ENCODE measurements at regions not wholly inside any gene's neighbourhood (a gene's known extent, or its start where the extent isn't known, plus 50 kb on each side); places are given as distances from the start of the nearest gene placed in this dataset.

GRCh38 chr2:21288299-21288698 lies 164.5 kb downstream of the TDRD15 start:
- H3K4me3 ChIP-seq (ENCODE audit: low read depth, low read length): no peak overlapping the region
- DNase-seq (ENCODE audit: low read depth): no peak
- TF ChIP-seq CTCF (IDR thresholded peaks at IDR 0.05; ENCODE audit: control insufficient read depth, extremely low read depth, insufficient read depth): no peak

GRCh38 chr2:21288739-21289520 lies 165.2 kb downstream of the TDRD15 start:
- TF ChIP-seq CTCF (IDR thresholded peaks at IDR 0.05; ENCODE audit: control insufficient read depth, extremely low read depth, insufficient read depth): no peak
- H3K4me3 ChIP-seq (ENCODE audit: low read depth, low read length): no peak overlapping the region
- no peak for DNase-seq (ENCODE audit: low read depth)

- H3K4me3 ChIP-seq (ENCODE audit: low read depth, low read length): no peak overlapping the region
- no peak for DNase-seq (ENCODE audit: low read depth)
- no peak for TF ChIP-seq CTCF (IDR thresholded peaks at IDR 0.05; ENCODE audit: control insufficient read depth, extremely low read depth, insufficient read depth)
These were observed 165.8 kb downstream of the TDRD15 start for GRCh38 chr2:21289551-21289950.

GRCh38 chr2:21289989-21290388 lies 166.2 kb downstream of the TDRD15 start:
- no peak for TF ChIP-seq CTCF (IDR thresholded peaks at IDR 0.05; ENCODE audit: control insufficient read depth, extremely low read depth, insufficient read depth)
- DNase-seq (ENCODE audit: low read depth): no peak
- H3K4me3 ChIP-seq (ENCODE audit: low read depth, low read length): no peak overlapping the region

GRCh38 chr2:21291426-21291825 lies 167.7 kb downstream of the TDRD15 start:
- TF ChIP-seq CTCF (IDR thresholded peaks at IDR 0.05; ENCODE audit: control insufficient read depth, extremely low read depth, insufficient read depth): no peak
- no peak overlapping the region for H3K4me3 ChIP-seq (ENCODE audit: low read depth, low read length)
- DNase-seq (ENCODE audit: low read depth): no peak

- no peak overlapping the region for H3K4me3 ChIP-seq (ENCODE audit: low read depth, low read length)
- TF ChIP-seq CTCF (IDR thresholded peaks at IDR 0.05; ENCODE audit: control insufficient read depth, extremely low read depth, insufficient read depth): no peak
These were observed 170.7 kb downstream of the TDRD15 start for GRCh38 chr2:21294446-21294845.

GRCh38 chr2:21299411-21299810 lies 175.6 kb downstream of the TDRD15 start:
- no peak for TF ChIP-seq CTCF (IDR thresholded peaks at IDR 0.05; ENCODE audit: control insufficient read depth, extremely low read depth, insufficient read depth)
- no peak for DNase-seq (ENCODE audit: low read depth)
- H3K4me3 ChIP-seq (ENCODE audit: low read depth, low read length): no peak overlapping the region

More at GRCh38 chr2:21294446-21294845, 170.7 kb downstream of the TDRD15 start:
- no peak for DNase-seq (ENCODE audit: low read depth)

Measured in LNCaP clone FGC (cell line).